ENCODE measurements at regions not wholly inside any gene's neighbourhood (a gene's known extent, or its start where the extent isn't known, plus 50 kb on each side); places are given as distances from the start of the nearest gene placed in this dataset.

GRCh38 chr11:43545610-43546009 lies 134.9 kb upstream of the HSD17B12 start:
- DNase-seq, result no peak

- DNase-seq, result peak in 1 of 2 experiments; percentile 33
Observed at GRCh38 chr11:43546561-43547429, 133.7 kb upstream of the HSD17B12 start.

GRCh38 chr11:43547430-43547831 lies 133.1 kb upstream of the HSD17B12 start:
- no peak for DNase-seq

GRCh38 chr11:43547889-43548381 lies 132.6 kb upstream of the HSD17B12 start:
- DNase-seq, result peak in 1 of 2 experiments; percentile 36

- DNase-seq, result no peak
Observed at GRCh38 chr11:43548916-43549315, 131.6 kb upstream of the HSD17B12 start.

GRCh38 chr11:43549624-43550023 lies 130.9 kb upstream of the HSD17B12 start:
- no peak for DNase-seq

- no peak for DNase-seq
Observed at GRCh38 chr11:43550714-43551113, 129.8 kb upstream of the HSD17B12 start.

GRCh38 chr11:43554148-43554473 lies 126.4 kb upstream of the HSD17B12 start:
- no peak for DNase-seq

GRCh38 chr11:43555186-43555585 lies 125.4 kb upstream of the HSD17B12 start:
- no peak for DNase-seq

GRCh38 chr11:43555816-43556611 lies 124.5 kb upstream of the HSD17B12 start:
- DNase-seq, result peak; percentile 75 to 77

- DNase-seq, result no peak
Observed at GRCh38 chr11:43556612-43557375, 123.7 kb upstream of the HSD17B12 start.

GRCh38 chr11:43557553-43558110 lies 122.9 kb upstream of the HSD17B12 start:
- DNase-seq, result peak in 1 of 2 experiments; percentile 41

- no peak for DNase-seq
Observed at GRCh38 chr11:43558146-43558545, 122.4 kb upstream of the HSD17B12 start.

- DNase-seq, result no peak
Observed at GRCh38 chr11:43558556-43559127, 121.9 kb upstream of the HSD17B12 start.

- no peak for DNase-seq
Observed at GRCh38 chr11:43561832-43562231, 118.7 kb upstream of the HSD17B12 start.

GRCh38 chr11:43567396-43567975 lies 113.1 kb upstream of the HSD17B12 start:
- peak; percentile 48 to 59 for DNase-seq

GRCh38 chr11:43573233-43573632 lies 107.3 kb upstream of the HSD17B12 start:
- DNase-seq, result peak; percentile 70 to 75

- DNase-seq, result peak in 1 of 2 experiments; percentile 38
Observed at GRCh38 chr11:43573873-43574272, 106.7 kb upstream of the HSD17B12 start.

GRCh38 chr11:43574411-43574810 lies 106.1 kb upstream of the HSD17B12 start:
- no peak for DNase-seq

- peak; percentile 69 to 83 for DNase-seq
Observed at GRCh38 chr11:43574949-43575912, 105.3 kb upstream of the HSD17B12 start.

GRCh38 chr11:43575913-43576310 lies 104.6 kb upstream of the HSD17B12 start:
- DNase-seq, result no peak

Data from SHP77 (cell line).